SH-SY5Y (cell line): ENCODE measurements at regions not wholly inside any gene's neighbourhood (a gene's known extent, or its start where the extent isn't known, plus 50 kb on each side); places are given as distances from the start of the nearest gene placed in this dataset.

Experiments
- GATA2 ChIP-seq: IDR thresholded peaks from 2 replicates; pipeline ENCODE4 v1.6.1; 2011; ENCODE audit warnings: mild to moderate bottlenecking, low read depth, low read length
- GATA3 ChIP-seq: IDR thresholded peaks from 2 replicates; pipeline ENCODE4 v1.6.1; 2011; ENCODE audit warnings: low read depth, mild to moderate bottlenecking, low read length, moderate library complexity

- no peak for TF ChIP-seq GATA2
- TF ChIP-seq GATA3, result no peak
Measured at GRCh38 chr16:82240111-82240510, 70.1 kb upstream of the MPHOSPH6 start.
